GM12891 (cell line): ENCODE measurements at regions not wholly inside any gene's neighbourhood (a gene's known extent, or its start where the extent isn't known, plus 50 kb on each side); places are given as distances from the start of the nearest gene placed in this dataset.

Experiments used
- POLR2AphosphoS5 ChIP-seq: IDR thresholded peaks from 2 replicates; pipeline ENCODE4 v1.6.1; 2011; ENCODE audit warnings: low read depth, low read length, control low read depth
- TAF1 ChIP-seq: IDR thresholded peaks from 2 replicates; pipeline ENCODE4 v1.6.1; 2011; ENCODE audit warnings: low read depth, low read length, control low read depth

DNA sequence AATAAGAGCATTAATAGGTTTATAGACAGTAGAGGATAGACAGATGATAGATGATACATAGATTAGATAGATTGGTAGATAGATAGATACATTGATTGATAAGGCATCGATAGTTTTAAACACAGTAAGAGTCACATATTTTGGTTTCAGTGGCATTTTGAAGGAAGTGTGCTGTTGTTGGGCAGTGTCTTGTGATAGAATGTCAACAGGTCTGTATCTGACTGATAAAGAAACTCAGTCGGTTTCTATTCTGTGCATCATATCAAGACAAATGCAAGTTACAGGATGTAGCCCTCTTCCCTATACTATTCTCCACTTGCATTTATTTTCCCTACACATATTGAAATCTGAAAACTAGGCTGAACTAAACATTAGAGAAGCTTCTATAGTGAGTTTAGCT, 1229.0 kb upstream of the ZEB2 start:
- no peak for TF ChIP-seq TAF1
- TF ChIP-seq POLR2AphosphoS5, result no peak
